T47D (cell line): ENCODE measurements at regions not wholly inside any gene's neighbourhood (a gene's known extent, or its start where the extent isn't known, plus 50 kb on each side); places are given as distances from the start of the nearest gene placed in this dataset.

Experiments used
- DNase-seq, 2 experiments: peaks; one replicate each; pipeline versions ENCODE4 v3.0.0 to v3.0.0-alpha.2; 2011 to 2012; ENCODE audit warnings: low read depth in 1 of 2, low spot score in 1 of 2
- JUND ChIP-seq: IDR thresholded peaks from 2 replicates; pipeline ENCODE4 v1.6.1; 2012; ENCODE audit warnings: low read depth
- in situ Hi-C: cut with HindIII; loops from 2 replicates; pipeline ENCODE4 v1.10.0; 2016; ENCODE audit warnings: low sequenced_read_pairs, low pct_unique_long_range_greater_than_20kb

DNA sequence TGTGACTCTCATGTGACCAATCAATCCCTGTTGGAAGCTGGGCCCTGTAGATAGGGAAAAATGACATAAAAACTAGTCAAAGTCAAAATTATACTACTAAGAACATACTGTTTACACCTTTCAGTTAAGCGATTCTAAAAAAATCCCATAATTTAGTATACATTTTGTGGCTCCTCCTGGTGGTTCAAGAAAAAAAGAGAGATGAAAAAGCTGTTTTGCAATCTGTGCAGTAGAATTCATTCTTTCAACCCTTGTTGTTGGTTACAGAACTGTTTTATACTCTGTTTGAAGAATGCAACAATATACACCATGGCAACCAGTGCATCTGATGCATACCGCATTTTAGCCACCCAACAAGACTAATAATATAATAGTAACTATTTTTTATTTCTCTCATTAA is 66.8 kb upstream of the ANK2 start:
- in situ Hi-C loops: no loop called here
- DNase-seq: no peak
- no peak for TF ChIP-seq JUND

- DNase-seq: no peak
- in situ Hi-C loops: no loop called here
Observed at GRCh38 chr4:112994732-112995464, 54.6 kb upstream of the ANK2 start.

More at GRCh38 chr4:112994732-112995464, 54.6 kb upstream of the ANK2 start:
- TF ChIP-seq JUND: no peak
